NOMO-1 (cell line): ENCODE measurements at regions not wholly inside any gene's neighbourhood (a gene's known extent, or its start where the extent isn't known, plus 50 kb on each side); places are given as distances from the start of the nearest gene placed in this dataset.
"Not testable (repeated sequence)": the region's sequence is repeated elsewhere in the genome, so short reads cannot be mapped to it uniquely, and the experiment has no call there.

Experiments
- DNase-seq, 2 experiments: peaks; one replicate each; lab custom pipeline; 2025; ENCODE audit not compliant: unreplicated experiment in 2 of 2; lab: John Stamatoyannopoulos, UW

DNA sequence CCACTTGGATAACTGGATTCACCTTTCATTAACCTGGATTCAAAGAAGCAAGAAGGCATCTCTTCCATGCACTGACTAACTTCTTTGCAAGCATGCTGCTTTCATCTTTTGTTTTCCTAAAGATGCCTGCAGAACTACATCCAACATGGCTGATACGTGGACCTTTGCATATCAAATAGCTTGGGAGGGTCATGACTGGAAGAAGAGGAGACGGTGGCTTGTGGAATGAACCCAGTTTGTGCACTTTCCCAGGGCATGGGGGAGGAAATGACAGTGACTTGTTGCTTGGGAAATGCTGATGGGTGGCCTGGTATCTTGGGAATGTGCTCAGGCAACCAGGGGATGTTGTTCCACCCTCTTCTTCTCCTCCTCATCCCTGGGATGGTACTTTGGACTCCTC is 133.4 kb downstream of the TRIM43 start:
- not testable (repeated sequence) for DNase-seq

DNA sequence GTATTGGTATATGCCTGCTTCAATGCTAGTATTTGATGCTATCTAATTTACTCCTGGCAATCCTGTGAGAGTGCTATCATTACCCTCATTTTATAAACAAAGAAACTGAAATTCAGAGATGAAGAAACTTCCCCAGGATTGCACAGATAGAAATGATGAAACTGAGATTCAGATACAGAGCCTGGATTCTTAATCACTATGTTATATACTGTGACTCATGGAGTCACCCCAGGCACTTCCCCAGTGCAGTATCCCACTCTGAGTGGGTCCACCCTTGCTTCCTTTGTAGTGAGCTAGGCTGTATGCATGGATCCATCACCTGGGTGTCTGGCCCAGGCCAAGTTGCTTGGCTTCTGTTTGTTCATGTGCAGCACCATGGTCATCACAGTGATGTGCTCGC is 133.9 kb downstream of the TRIM43 start:
- DNase-seq = not testable (repeated sequence)

DNA sequence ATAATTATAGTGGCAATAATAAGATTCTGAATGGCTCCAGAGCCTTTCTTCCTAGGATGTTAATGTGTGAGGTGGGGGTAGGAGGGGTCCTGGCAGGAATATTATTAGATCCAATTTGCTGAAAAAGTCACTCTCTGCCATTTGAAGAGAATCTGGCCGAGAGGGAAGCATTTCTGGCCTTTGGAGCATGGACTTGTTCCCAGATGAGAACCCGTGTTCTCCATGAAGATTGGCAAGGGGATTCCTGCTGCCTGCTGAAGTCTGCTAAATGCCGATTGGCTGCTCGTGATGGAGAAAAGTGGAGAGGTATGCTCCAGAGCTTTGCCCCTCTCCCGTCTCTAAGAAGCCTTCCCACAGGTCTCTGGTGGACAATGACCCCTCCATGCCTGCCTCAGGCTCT is 135.6 kb downstream of the TRIM43 start:
- not testable (repeated sequence) for DNase-seq

DNA sequence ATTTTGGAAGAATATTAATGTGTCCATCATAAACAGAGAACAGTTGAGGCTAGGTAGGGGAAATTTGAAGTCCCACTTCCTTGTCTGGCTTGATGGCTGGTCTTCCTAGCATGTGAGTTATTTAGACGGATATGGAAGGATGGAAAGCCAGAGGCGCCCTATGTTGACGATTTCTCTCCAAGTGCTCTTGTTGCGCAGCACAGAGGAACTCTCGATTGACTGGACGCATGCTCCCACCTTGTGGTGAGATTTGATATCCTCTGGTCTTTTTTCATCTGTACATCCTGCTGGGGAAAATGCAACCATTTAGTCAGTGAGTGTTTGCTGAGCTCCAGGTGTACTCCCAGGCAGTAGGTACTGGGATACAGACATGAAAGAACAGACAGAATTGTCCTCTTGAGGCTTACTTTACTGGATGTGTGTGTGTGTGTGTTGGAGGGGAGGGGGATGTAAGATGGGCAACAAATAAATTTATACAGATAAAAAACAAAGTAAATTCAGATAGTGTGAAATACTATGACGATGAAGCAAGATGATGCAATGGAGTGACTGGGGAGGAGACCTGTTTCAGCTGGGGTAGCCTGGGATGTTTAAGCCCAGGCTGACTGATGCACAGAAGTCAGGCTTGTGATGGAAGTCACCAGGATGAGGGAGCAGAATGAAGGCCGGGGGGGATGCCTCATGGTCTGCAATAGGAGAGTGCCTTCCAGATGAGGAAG is 137.2 kb downstream of the TRIM43 start:
- DNase-seq = peak; percentile 14 to 43

DNA sequence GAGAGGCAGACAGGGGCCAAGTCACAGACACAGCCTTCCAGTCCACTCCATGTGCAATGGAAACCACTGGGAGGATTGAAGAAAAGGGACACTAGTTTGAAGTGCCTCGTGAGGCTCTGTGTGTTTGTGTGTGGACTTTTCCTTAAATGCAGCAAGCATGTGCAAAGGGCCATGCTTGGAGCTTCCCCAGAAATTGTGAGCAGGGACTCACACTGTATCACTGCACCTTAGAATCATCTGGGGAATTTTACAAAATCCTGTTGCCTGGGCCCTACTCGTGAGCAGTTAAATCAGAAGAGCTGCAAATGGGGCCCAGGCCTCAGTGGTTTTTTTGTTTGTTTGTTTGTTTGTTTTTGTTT is 137.8 kb downstream of the TRIM43 start:
- DNase-seq = no peak

DNA sequence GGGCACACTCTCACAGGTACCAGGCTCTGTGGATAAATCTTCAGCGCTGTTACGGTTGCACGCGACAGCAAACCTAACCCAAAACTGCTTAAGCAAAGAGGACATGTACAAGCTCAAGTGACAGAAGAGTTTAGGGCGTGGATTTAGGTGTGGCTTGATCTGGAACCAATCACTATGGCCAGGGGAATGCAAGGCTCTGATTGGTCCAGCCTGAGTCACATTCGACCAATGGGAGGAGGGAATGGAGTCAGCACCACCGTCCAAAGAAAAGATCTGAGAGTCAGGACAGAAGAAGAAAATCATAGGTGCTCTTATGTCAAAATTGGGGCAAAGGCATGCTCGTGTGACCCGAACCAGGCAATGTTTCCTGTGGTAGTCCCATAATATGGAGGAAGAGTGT is 139.0 kb downstream of the TRIM43 start:
- DNase-seq = no peak

DNA sequence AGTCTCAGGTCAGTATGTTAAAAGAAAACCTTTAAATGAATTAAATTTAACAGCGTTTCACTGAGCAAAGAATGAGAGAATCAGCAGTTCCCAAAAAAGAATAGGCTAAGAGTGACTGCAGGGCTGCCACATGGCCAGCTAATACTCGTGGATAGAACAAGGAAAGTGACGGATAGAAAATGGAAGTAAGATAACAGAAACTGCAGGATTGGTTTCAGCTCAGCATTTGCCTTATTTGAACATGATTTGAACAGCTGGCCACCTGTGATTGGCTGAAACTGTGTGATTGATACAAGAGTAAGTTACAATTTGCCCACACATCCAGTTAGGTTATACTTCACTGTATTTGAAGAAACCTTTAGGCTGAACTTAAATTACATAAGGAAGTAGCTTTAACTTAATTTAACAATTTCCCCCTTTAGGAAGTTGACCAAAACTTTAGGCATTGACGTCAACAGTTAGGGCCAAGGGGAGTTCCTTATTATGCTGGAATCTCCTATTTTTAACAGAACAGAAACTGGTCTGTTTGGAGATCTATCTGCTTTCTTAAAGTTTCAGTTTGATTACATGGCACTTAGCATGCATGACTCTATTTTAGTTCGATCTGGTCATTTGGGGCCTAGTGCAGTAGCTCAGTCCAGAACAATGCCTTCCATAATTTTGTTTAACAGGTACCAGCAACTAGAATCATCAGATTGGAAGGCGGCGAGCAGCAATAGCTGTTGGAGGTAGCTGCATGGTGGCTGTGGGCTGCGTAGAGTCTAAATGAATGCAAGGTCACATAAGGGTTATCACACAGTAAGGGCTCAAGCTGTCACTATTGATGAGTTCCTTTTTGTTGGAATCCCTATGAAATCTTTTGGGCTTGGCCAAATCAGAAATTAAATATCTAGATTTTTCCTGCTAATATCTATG is 143.4 kb downstream of the TRIM43 start:
- peak; percentile 3 to 40 for DNase-seq

DNA sequence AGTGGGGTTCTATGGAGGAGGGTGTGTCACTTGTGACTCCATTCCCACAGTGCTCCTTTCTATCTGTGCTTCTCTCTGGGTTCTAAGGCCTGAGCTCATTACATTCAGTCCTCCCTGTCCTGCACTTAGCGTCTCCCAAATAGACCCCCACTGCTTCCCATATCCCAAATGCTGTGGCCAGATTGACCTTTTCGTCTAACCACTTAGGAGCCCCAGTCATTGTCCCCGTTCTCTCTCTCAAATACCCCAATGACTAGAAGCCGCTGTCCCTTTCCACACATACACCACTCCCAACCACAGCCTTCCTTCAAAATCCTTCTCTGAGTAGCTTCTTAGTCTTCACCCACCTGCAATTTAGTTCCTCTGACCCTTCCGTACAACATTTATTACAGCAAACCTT is 146.5 kb downstream of the TRIM43 start:
- DNase-seq = no peak

DNA sequence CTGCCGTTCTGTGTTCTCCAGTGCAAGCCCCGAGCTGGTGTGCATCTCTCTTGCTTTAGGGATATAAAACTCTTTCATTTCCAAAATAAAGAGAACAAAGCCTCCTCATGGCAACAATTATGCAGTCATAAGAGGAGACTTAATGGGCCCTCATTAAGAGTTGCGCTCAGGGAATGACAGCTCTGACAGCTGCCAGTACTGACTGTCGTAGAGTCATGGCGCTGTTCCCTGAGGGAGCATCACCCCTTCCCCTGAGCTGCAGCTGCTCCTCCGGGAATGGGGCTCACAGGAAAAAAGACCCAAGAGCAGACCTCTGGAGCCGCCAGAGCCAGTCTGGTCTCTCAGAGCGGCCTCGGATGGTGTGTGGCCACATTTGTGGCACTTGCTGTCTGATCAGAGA is 160.3 kb downstream of the TRIM43 start:
- not testable (repeated sequence) for DNase-seq

DNA sequence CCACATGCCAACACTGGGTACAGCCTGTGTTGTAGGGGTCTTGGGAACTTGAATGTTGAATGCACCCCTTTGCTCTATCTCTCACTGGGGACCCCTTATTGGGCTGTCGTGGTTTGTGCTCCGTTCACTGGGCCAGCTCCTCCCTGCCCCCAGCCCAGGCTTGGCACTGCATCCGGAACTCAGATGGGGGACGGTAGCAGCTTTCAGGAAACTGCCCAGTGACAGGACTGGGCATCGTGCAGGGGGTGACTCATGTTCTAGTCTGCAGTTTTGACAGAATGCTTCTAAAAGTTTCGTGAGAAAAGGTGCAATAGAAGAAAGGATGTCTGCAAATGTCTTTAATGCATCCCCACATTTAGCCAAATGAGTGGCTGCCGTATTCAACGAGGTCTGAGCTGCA is 162.0 kb downstream of the TRIM43 start:
- not testable (repeated sequence) for DNase-seq

DNA sequence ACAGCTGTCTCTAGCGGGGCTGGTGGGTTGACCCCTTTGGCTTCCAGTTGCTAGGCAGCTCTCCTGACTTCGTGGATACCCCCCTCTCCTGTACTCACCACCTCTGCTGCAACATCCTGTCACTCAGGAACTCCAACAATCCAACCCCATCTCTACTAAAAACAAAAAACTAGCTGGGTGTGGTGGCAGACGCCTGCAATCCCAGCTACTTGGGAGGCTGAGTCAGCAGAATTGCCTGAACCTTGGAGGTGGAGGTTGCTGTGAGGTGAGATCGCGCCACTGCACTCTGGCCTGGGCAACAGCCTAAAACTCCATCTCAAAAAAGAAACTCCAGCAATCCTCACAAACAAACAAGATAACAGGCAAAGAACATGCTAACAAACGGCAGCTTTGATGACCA is 162.4 kb downstream of the TRIM43 start:
- DNase-seq = not testable (repeated sequence)

DNA sequence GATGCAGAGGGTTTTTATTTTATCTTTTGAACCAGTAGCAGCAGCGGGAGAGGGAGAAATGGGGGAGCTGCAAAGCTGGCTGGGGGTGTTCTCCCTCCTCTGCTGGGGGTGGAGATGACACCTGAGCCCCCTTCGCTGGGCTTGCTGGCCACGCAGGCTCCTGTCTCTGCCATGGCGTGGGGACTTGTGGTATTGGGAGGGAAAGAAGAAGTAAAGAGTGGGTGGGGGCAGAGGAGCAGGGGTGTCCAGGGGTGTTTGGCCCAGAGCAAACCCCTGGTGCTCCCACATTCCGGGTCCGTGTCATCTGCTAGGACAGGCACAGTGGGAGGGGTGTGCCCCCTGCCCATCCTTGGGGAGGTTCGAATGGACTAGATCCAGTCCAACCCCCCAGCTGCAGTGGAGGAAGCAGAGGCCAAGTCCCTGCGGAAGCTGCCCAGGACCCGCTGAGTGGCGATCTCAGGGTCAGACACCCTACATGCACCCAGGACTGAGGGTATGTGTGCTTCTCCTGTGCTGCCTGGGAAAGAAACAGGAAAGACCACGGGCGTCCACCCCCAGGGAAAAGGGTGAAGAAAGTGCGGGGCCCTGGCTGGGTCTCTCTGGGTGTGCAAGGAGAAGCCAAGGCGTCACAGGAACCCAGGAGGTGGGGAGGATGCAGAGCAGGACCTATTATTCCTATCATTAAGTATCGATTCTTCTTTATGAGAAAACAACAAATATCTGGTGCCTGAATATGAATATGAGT is 163.2 kb downstream of the TRIM43 start:
- DNase-seq = not testable (repeated sequence)

DNA sequence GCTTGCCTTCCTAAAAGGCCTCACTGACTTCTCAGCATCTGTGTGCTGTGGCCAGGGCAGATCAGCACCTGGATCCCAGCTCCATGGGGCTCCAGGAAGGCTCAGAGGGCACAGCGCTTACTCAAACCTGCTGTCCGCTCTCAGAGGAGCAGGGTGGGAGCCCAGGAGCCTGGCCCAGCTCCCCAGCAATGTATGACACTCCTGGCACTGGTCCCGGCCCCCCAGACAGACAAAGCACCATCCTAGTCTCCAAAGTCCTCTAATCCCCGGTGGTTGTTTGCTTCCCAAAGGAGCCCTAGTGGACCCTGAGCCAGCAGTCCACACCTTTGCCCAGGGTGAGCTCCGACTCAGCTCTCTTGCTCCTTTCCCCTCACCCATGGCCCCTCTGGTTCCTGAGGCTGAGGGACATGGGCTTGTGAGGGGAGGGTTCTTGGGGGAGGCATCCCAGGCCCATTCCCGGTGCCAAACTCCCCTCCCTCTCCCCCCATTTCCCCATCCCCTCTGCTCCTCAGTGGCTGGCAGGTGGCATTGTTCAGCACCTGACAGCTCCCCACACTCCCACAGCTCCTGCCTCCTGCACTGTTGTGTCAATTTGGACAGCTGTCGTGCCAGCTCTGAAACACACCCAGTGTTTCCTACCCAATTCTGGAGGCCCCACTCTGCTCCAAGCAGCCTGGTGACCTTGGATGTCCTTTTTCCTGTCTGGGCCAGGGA is 164.3 kb downstream of the TRIM43 start:
- not testable (repeated sequence) for DNase-seq

DNA sequence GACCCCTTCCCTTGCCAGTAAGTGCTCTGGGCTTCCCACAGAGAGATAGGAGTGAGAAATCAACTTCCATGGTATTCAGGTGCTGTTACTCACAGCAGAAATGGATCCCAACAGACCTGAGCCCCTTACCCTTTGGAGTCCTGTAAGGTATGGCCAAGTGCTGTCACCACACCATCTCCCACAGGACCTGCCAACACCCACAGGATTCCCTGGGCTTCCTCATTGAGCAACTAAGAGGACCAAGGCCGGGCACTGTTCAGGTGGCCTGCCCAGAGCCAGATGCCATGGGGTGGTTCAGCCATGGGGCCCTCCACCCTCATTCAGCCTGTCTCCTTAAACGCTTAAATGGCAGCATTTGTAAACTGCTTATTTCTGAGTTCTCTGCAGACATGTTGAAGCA is 166.2 kb downstream of the TRIM43 start:
- DNase-seq = no peak

DNA sequence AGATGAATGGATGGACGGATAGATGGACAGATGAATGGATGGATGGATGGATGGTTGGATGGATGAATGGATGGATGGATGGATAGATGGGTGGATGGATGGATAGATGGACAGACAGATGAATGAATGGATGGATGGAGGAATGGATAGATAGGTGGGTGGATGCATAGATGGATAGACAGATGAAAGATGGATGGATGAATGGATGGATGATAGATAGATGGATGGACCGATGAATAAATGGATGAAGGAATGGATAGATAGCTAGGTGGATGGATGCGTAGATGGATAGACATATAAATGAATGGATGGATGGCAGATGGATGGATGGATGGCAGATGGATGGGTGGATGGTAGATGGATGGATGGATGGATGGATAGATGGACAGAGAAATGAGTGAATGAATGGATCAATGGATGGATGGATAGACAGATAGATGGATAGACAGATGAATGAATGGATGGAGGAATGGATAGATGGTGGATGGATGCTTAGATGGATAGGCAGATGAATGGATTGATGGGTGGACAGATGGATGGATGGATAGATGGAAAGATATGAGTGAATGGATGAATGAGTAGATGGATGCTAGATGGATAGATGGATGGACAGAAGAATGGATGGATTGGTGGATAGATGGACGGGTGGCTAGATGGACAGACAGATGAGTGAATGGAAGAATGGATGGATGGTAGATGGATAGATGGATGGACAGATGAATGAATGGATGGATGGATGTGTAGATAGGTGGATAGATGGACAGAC is 167.9 kb downstream of the TRIM43 start:
- DNase-seq = no peak

DNA sequence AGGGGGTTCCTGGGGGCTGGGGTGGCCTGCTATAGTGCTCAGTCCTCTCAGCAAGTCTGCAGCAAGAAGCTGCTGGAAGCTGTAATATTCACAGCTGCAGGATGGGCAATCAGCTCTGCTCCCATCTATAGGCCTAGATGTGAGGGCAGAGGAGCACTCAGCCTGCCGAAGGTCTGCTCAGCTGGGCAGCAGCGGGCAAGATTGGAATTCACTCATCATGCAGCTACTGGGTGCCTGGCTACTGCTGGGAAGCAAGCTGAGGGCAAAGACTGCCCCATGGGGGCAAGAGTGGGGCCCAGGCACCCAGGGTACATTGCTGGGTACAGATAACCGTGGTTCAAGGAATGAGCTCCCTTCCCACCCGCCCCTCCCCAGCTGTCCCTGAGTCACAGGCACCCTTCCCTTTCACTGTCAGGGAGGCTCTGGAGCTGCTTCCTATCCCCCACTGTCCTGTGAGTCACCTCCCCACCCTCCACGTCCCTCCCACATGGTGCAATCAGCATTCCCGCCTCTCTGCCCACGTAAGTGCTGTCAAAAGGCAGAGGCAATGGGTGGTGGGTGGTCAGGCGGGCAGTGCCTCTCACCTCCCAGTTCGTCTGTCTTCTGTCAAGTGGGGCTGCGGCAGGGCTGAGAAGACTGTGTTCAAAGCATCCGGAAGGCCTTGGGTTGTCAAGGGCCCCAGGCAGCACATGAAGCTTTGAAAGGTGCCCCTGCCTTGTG is 169.2 kb downstream of the TRIM43 start:
- DNase-seq = no peak

DNA sequence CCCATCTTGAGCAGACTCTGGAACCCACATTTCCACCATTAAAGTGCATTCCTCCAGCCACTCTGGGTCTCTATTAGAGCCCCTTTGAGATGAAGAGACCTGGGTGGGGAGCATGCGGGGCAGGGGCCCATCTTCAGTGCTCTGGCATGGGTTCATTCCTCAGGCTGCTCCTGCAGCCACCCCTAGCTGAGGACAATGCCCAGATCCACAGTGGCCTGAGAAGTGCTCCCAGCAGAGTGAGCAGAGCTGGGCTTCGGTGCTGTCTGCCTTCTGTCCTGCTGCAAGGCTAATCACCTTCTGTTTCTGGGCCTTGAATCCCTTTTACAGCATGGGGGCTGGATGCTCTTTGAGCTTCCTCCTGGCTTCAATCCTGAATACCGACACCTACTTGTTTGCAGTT is 169.8 kb downstream of the TRIM43 start:
- DNase-seq = no peak

DNA sequence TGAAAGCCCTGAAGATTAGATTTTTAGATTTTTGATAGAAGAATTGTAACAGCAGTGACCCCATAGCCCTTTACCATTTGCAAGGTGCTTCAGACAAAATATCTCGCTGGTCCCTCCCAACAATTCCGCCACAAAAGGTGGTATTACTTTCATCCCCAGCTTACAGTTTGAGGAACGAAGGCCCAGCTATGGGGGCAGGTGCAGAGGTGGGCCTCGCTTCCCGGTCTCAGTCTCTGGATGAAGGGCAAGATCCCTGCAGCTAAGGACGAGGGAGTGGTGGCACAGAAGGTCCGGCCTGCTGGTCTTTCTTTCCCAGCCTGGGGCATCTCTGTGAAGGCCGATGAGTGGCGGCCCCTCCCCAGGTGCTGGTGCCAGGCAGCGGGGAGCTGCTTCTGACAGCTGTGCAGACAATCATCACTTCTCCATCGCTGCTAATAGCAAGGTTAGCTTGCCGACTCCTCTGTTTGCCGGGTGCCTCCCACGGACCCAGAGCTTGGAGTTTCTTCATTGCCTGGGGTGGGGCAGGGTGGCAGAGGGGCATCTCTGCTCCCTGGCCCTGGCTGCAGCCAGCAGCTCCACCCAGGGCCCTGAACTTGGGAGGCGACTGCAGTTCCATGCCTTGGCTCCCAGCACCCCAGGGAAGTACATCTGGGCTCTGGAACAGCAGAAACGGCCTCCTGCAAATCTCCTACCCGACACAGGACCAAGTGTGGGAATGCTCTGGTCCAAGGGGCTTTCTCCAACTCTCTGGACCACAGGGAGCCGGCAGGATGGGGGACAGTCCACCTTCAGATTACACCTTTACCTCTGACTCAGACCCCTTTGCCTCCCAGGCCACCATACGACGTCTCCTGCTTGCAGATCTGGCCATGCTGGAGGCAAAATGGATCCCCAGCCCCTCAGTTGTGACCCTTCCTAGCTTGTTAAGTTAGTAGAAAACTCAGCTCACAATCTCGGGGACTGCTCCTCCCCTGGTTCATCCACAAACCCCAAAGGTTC is 170.5 kb downstream of the TRIM43 start:
- not testable (repeated sequence) for DNase-seq
